GM12875 (cell line): ENCODE measurements at regions not wholly inside any gene's neighbourhood (a gene's known extent, or its start where the extent isn't known, plus 50 kb on each side); places are given as distances from the start of the nearest gene placed in this dataset.

ENCODE experiments used
- H3K4me3 ChIP-seq: one replicate; pipeline ENCODE4 v1.5.1; 2011; ENCODE audit warnings: low read depth, low read length, control low read depth
- CTCF ChIP-seq: IDR thresholded peaks from 2 replicates; pipeline ENCODE4 v1.5.1; 2011; ENCODE audit warnings: low read depth, mild to moderate bottlenecking, control low read depth, inconsistent platforms, low read length, moderate library complexity, borderline replicate concordance; ENCODE audit not compliant: insufficient read depth

- no peak for TF ChIP-seq CTCF
- no peak overlapping the region for H3K4me3 ChIP-seq
These were observed 387.9 kb downstream of the ZIC1 start for GRCh38 chr3:147797095-147797494.

DNA sequence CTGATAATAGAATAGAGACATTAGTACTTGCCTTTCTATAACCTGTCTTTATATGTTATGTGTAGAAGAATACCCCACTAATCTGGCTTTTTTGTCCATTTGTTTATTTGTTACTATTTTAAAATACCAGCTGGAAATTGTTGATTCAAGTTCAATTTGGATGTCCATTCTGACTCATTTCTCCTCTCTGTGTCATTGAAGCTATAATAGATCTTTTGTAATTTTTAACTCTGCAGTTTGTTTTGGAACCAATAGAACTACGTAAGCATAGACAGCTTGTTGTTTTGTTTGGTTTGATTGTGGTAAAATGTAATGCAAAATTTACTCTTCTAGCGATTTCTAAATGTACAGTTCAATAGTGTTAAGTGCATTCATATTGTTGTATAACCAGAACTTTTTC lies 390.4 kb downstream of the ZIC1 start:
- TF ChIP-seq CTCF: no peak

DNA sequence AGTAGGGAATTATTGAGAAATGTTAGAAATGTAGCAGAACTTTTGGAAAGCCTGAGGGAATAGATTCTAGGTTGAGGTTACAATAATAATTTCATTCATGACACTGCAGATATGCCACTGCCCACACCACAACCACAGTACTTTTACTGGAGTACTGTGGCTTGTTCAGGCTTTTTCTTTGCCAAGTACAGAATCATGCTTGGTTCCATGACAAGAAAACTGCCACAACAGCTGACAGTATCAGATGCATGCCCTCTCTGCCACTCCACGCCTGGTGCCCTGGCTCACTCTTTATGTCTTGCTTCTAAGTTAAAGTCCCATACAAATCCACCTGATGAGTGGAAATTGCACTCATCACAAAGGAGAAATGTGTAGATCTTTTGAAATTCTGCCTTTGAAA lies 398.6 kb downstream of the ZIC1 start:
- H3K4me3 ChIP-seq: no peak overlapping the region
- no peak for TF ChIP-seq CTCF

More for the DNA sequence above, 390.4 kb downstream of the ZIC1 start:
- H3K4me3 ChIP-seq: no peak overlapping the region

- H3K4me3 ChIP-seq: no peak overlapping the region
- TF ChIP-seq CTCF: no peak
These were observed 400.0 kb downstream of the ZIC1 start for GRCh38 chr3:147809206-147809605.

DNA sequence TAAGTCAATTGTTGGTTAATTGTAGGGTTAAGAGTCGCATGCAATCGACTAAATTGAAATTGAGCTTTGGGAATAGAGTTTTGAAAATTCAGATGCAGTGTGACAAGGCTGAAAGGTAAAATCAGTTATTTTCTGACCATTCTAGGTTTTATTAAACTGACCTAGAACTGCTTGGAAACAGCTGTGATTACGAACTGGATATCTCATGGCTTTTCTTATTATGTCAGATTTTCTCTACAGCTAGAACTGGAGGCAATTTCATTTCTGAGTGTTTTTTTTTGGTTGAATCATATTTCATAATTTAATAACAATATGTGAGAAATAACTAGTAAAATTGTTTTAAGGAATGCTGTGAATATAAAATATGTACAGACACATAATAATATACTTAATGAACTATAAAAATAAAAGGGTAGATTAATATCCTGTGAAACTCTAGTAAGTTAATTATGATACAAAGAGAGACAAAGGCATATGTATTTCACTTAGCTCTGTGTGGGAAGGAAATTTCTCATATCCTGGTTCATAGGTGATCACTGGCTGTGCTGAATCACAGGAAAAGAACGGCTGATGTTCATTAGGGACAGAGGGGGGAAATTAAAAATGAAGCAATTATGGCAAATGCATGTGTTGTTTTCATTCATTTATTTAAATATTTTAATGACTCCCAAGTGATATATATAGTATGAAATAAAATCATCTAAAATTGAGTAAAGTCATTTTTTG lies 403.2 kb downstream of the ZIC1 start:
- no peak for TF ChIP-seq CTCF
- H3K4me3 ChIP-seq: no peak overlapping the region

DNA sequence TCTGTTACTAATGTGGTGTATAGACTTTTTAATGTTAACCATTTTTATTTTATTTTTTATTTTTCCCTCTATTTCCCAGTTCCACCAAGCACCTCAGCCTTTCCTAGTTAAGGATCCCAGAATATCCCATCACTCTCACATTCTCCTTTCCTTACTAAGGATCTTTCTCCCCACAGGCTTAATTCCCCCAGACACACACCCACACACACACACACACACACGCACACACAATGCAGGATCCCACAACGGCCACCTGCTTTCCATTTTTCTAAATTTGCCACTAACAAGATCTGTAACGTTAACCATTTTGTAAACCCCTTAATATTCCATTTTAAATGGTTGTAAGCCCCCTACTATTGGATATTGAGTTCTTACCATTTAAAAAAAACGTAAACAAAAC lies 404.1 kb downstream of the ZIC1 start:
- no peak overlapping the region for H3K4me3 ChIP-seq
- TF ChIP-seq CTCF: no peak

- TF ChIP-seq CTCF: no peak
These were observed 407.6 kb downstream of the ZIC1 start for GRCh38 chr3:147816752-147817151.

More at GRCh38 chr3:147816752-147817151, 407.6 kb downstream of the ZIC1 start:
- H3K4me3 ChIP-seq: no peak overlapping the region
